H7 (cell line): ENCODE measurements at regions not wholly inside any gene's neighbourhood (a gene's known extent, or its start where the extent isn't known, plus 50 kb on each side); places are given as distances from the start of the nearest gene placed in this dataset.

Experiments used
- DNase-seq: peaks from one replicate; pipeline ENCODE4 v3.0.0; 2012
- H3K27me3 ChIP-seq: 2 replicates; pipeline ENCODE4 v1.6.0; 2011; ENCODE audit warnings: mild to moderate bottlenecking, low read length; ENCODE audit not compliant: control insufficient read depth, insufficient read depth
- H3K36me3 ChIP-seq: replicated peaks from 2 replicates; pipeline ENCODE4 v1.5.1; 2011; ENCODE audit warnings: low read length; ENCODE audit not compliant: control insufficient read depth, insufficient read depth
- H3K4me3 ChIP-seq: 2 replicates; pipeline ENCODE4 v1.5.1; 2011; ENCODE audit warnings: low read depth, mild to moderate bottlenecking, control low read depth, low read length, moderate library complexity; ENCODE audit not compliant: insufficient read depth

- Histone ChIP-seq H3K4me3 (no peak overlapping the region), H3K36me3 (no peaks in the 10 kb centered on the region), H3K27me3 (no peaks in the 10 kb centered on the region)
- DNase-seq, result no peak
These were observed 231.9 kb upstream of the SALL1 start for GRCh38 chr16:51382940-51383339.

GRCh38 chr16:51382211-51382610, 231.1 kb upstream of the SALL1 start:
- Histone ChIP-seq H3K36me3 (no peaks in the 10 kb centered on the region), H3K27me3 (no peaks in the 10 kb centered on the region)
- DNase-seq, result no peak

GRCh38 chr16:51376080-51376479, 225.0 kb upstream of the SALL1 start:
- Histone ChIP-seq H3K27me3 (no peaks in the 10 kb centered on the region), H3K4me3 (no peak overlapping the region), H3K36me3 (no peaks in the 10 kb centered on the region)
- DNase-seq, result no peak

More at GRCh38 chr16:51382211-51382610, 231.1 kb upstream of the SALL1 start:
- H3K4me3 ChIP-seq, result no peak overlapping the region

- no peaks in the 10 kb centered on the region for H3K27me3 ChIP-seq
- no peak overlapping the region for H3K4me3 ChIP-seq
- no peak for DNase-seq
- H3K36me3 ChIP-seq, result no peaks in the 10 kb centered on the region
These were observed 223.7 kb upstream of the SALL1 start for GRCh38 chr16:51374790-51375189.

- no peaks in the 10 kb centered on the region for H3K27me3 ChIP-seq
- DNase-seq, result no peak
- no peak overlapping the region for H3K4me3 ChIP-seq
- no peaks in the 10 kb centered on the region for H3K36me3 ChIP-seq
These were observed 223.3 kb upstream of the SALL1 start for GRCh38 chr16:51374346-51374745.

GRCh38 chr16:51365715-51366114, 214.6 kb upstream of the SALL1 start:
- Histone ChIP-seq H3K4me3 (no peak overlapping the region), H3K36me3 (no peaks in the 10 kb centered on the region)
- no peak for DNase-seq

GRCh38 chr16:51359141-51359955, 208.3 kb upstream of the SALL1 start:
- Histone ChIP-seq H3K36me3 (no peaks in the 10 kb centered on the region), H3K4me3 (no peak overlapping the region), H3K27me3 (0 out of 2 replicates have a peak, but pooled peaks cover 1% of the 10 kb centered on the region)
- DNase-seq, result peak; percentile 60

More at GRCh38 chr16:51365715-51366114, 214.6 kb upstream of the SALL1 start:
- H3K27me3 ChIP-seq, result 0 out of 2 replicates have a peak, but pooled peaks cover 1% of the 10 kb centered on the region

- no peaks in the 10 kb centered on the region for H3K27me3 ChIP-seq
- no peak for DNase-seq
- no peak overlapping the region for H3K4me3 ChIP-seq
- no peaks in the 10 kb centered on the region for H3K36me3 ChIP-seq
These were observed 206.8 kb upstream of the SALL1 start for GRCh38 chr16:51357839-51358238.

- Histone ChIP-seq H3K27me3 (no peaks in the 10 kb centered on the region), H3K36me3 (no peaks in the 10 kb centered on the region), H3K4me3 (no peak overlapping the region)
- DNase-seq, result no peak
These were observed 204.8 kb upstream of the SALL1 start for GRCh38 chr16:51355875-51356274.

GRCh38 chr16:51355195-51355594, 204.1 kb upstream of the SALL1 start:
- H3K27me3 ChIP-seq, result no peaks in the 10 kb centered on the region
- DNase-seq, result no peak
- H3K4me3 ChIP-seq, result no peak overlapping the region
- H3K36me3 ChIP-seq, result no peaks in the 10 kb centered on the region

- Histone ChIP-seq H3K4me3 (no peak overlapping the region), H3K27me3 (no peaks in the 10 kb centered on the region), H3K36me3 (no peaks in the 10 kb centered on the region)
- DNase-seq, result no peak
These were observed 202.0 kb upstream of the SALL1 start for GRCh38 chr16:51353055-51353454.

GRCh38 chr16:51349626-51350025, 198.6 kb upstream of the SALL1 start:
- Histone ChIP-seq H3K36me3 (no peaks in the 10 kb centered on the region), H3K4me3 (no peak overlapping the region), H3K27me3 (no peaks in the 10 kb centered on the region)
- DNase-seq, result no peak

- H3K36me3 ChIP-seq, result no peaks in the 10 kb centered on the region
- H3K4me3 ChIP-seq, result no peak overlapping the region
- no peaks in the 10 kb centered on the region for H3K27me3 ChIP-seq
- no peak for DNase-seq
These were observed 192.3 kb upstream of the SALL1 start for GRCh38 chr16:51343411-51343810.

- H3K4me3 ChIP-seq, result no peak overlapping the region
- no peak for DNase-seq
- no peaks in the 10 kb centered on the region for H3K27me3 ChIP-seq
- H3K36me3 ChIP-seq, result no peaks in the 10 kb centered on the region
These were observed 190.1 kb upstream of the SALL1 start for GRCh38 chr16:51341204-51341603.

- H3K27me3 ChIP-seq, result no peaks in the 10 kb centered on the region
- H3K36me3 ChIP-seq, result no peaks in the 10 kb centered on the region
- DNase-seq, result peak; percentile 48
- no peak overlapping the region for H3K4me3 ChIP-seq
These were observed 186.6 kb upstream of the SALL1 start for GRCh38 chr16:51337662-51338061.
